ENCODE measurements at regions not wholly inside any gene's neighbourhood (a gene's known extent, or its start where the extent isn't known, plus 50 kb on each side); places are given as distances from the start of the nearest gene placed in this dataset.
"Not testable (repeated sequence)": the region's sequence is repeated elsewhere in the genome, so short reads cannot be mapped to it uniquely, and the experiment has no call there.

DNA sequence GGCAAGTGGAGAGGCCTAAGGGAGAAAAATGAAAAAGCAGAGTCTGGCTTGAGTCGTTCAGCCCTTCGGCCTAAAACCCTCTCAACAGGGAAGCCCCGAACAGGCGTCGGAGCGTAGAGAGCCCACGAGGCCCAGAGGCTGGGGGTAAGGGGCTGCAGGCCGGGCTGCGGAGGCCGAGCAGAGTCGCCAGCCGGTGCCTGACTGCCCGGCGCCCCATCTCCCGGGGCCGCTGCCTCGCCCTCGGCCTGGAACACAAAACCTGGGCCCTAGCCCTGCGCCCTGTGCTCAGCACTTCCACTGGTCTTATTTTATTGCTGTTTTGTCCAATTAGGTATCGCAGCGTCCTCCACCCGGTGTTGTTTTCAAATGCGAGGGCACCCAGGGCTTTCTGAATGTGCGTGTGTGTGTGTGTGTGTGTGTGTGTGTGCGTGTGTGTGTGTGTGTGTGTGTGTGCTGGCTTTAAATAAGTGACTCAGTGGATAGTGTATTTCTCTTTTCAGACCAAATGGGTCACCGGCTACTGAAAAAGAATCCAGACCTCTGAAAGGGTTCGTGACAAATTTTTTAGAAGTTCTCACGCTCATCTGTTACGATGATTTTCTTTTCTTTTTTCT is 463.1 kb upstream of the ZNG1F start:
- H2BK20ac ChIP-seq (ENCODE audit: low read depth, low read length); H3K4me1 ChIP-seq (ENCODE audit: control insufficient read depth, insufficient read depth, low read length); H3K4ac ChIP-seq (ENCODE audit: low read depth, low read length); H3K56ac ChIP-seq (ENCODE audit: extremely low read depth, insufficient read depth, low read length); H4K91ac ChIP-seq (ENCODE audit: insufficient read depth, low read depth, low read length); H2AFZ ChIP-seq (replicated peaks; ENCODE audit: low read length, poor library complexity); H2BK15ac ChIP-seq (ENCODE audit: low read depth, low read length); H3K14ac ChIP-seq (replicated peaks; ENCODE audit: low read depth, low read length); H3K9ac ChIP-seq (ENCODE audit: low read depth, low read length); H4K5ac ChIP-seq (ENCODE audit: low read depth, low read length); H3K23ac ChIP-seq (ENCODE audit: low read depth, low read length); dilution Hi-C loops (cut with HindIII; ENCODE audit: low sequenced_read_pairs, unreplicated experiment); H2BK5ac ChIP-seq (ENCODE audit: low read depth, low read length, poor library complexity, severe bottlenecking); H3K9me3 ChIP-seq (ENCODE audit: control insufficient read depth, insufficient read depth, low read length); BruUV-seq (replicated peaks); H2AK9ac ChIP-seq (replicated peaks; ENCODE audit: low read depth, low read length, poor library complexity); H3K36me3 ChIP-seq (ENCODE audit: control insufficient read depth, insufficient read depth, low read length); H4K20me1 ChIP-seq (ENCODE audit: insufficient read depth, low read length); in situ Hi-C loops (cut with MboI; ENCODE audit: low sequenced_read_pairs); H3K27me3 ChIP-seq (ENCODE audit: control insufficient read depth, insufficient read depth, low read length); POLR2A ChIA-PET (ENCODE audit: unreplicated experiment); H3K18ac ChIP-seq (ENCODE audit: low read depth, low read length); ATAC-seq (ENCODE audit: low read depth); H3K4me2 ChIP-seq (ENCODE audit: low read depth, low read length); DNase-seq; H3K79me1 ChIP-seq (ENCODE audit: low read depth in 1 of 2, low read length in 2 of 2); intact Hi-C loops (cut with micrococcal nuclease); H4K8ac ChIP-seq (ENCODE audit: low read depth in 2 of 2, low read length in 2 of 2); H3K4me3 ChIP-seq (ENCODE audit: insufficient read depth, low read depth, low read length); H3K27ac ChIP-seq (ENCODE audit: insufficient read depth, low read length); H2BK120ac ChIP-seq (ENCODE audit: low read depth, low read length); H3K9me1 ChIP-seq (ENCODE audit: insufficient read depth, low read length); CTCF ChIA-PET; H2AK5ac ChIP-seq (ENCODE audit: low read depth, low read length): not testable (repeated sequence)
- no CpG with 5 or more reads among the region's 29 CpGs for WGBS, 2 experiments (ENCODE audit: extremely low coverage in 2 of 2, insufficient read length in 1 of 2)

DNA sequence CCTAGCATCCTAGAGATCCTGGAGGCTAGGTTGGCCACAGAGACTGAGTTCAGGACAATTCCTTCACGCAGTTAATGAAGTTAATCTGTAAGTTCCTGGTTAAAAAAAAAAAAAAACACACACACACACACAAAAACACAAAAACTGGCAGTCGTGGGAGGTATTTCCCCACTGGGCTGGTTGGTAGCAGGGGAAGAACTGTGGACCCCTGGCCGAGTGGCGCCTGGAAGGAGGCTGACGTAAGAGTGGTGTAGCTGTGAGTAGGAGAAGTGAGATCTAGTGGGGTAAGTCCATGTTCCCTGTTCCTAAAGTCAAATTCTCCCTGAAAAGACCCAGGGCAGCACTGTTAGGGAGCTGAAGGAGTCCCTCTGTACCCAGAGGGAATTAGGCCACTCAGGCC is 461.0 kb upstream of the ZNG1F start:
- H3K23ac ChIP-seq (ENCODE audit: low read depth, low read length); H2BK120ac ChIP-seq (ENCODE audit: low read depth, low read length); DNase-seq; BruUV-seq (replicated peaks); H2BK5ac ChIP-seq (ENCODE audit: low read depth, low read length, poor library complexity, severe bottlenecking); H3K4ac ChIP-seq (ENCODE audit: low read depth, low read length); ATAC-seq (ENCODE audit: low read depth); H2AK9ac ChIP-seq (replicated peaks; ENCODE audit: low read depth, low read length, poor library complexity); H3K18ac ChIP-seq (ENCODE audit: low read depth, low read length); H3K4me3 ChIP-seq (ENCODE audit: insufficient read depth, low read depth, low read length); H2BK20ac ChIP-seq (ENCODE audit: low read depth, low read length); H3K14ac ChIP-seq (replicated peaks; ENCODE audit: low read depth, low read length); H3K36me3 ChIP-seq (ENCODE audit: control insufficient read depth, insufficient read depth, low read length); in situ Hi-C loops (cut with MboI; ENCODE audit: low sequenced_read_pairs); H2BK15ac ChIP-seq (ENCODE audit: low read depth, low read length); H4K5ac ChIP-seq (ENCODE audit: low read depth, low read length); POLR2A ChIA-PET (ENCODE audit: unreplicated experiment); H3K9me1 ChIP-seq (ENCODE audit: insufficient read depth, low read length); H3K27me3 ChIP-seq (ENCODE audit: control insufficient read depth, insufficient read depth, low read length); H2AK5ac ChIP-seq (ENCODE audit: low read depth, low read length); dilution Hi-C loops (cut with HindIII; ENCODE audit: low sequenced_read_pairs, unreplicated experiment); H3K79me1 ChIP-seq (ENCODE audit: low read depth in 1 of 2, low read length in 2 of 2); H2AFZ ChIP-seq (replicated peaks; ENCODE audit: low read length, poor library complexity); intact Hi-C loops (cut with micrococcal nuclease); H4K8ac ChIP-seq (ENCODE audit: low read depth in 2 of 2, low read length in 2 of 2); CTCF ChIA-PET; H3K9me3 ChIP-seq (ENCODE audit: control insufficient read depth, insufficient read depth, low read length); H3K56ac ChIP-seq (ENCODE audit: extremely low read depth, insufficient read depth, low read length); H3K4me1 ChIP-seq (ENCODE audit: control insufficient read depth, insufficient read depth, low read length); H3K27ac ChIP-seq (ENCODE audit: insufficient read depth, low read length); H4K20me1 ChIP-seq (ENCODE audit: insufficient read depth, low read length); H3K9ac ChIP-seq (ENCODE audit: low read depth, low read length); H3K4me2 ChIP-seq (ENCODE audit: low read depth, low read length); H4K91ac ChIP-seq (ENCODE audit: insufficient read depth, low read depth, low read length): not testable (repeated sequence)
- WGBS, 2 experiments (ENCODE audit: extremely low coverage in 2 of 2, insufficient read length in 1 of 2) = no CpG with 5 or more reads among the region's 5 CpGs
